ENCODE measurements at regions not wholly inside any gene's neighbourhood (a gene's known extent, or its start where the extent isn't known, plus 50 kb on each side); places are given as distances from the start of the nearest gene placed in this dataset.

DNA sequence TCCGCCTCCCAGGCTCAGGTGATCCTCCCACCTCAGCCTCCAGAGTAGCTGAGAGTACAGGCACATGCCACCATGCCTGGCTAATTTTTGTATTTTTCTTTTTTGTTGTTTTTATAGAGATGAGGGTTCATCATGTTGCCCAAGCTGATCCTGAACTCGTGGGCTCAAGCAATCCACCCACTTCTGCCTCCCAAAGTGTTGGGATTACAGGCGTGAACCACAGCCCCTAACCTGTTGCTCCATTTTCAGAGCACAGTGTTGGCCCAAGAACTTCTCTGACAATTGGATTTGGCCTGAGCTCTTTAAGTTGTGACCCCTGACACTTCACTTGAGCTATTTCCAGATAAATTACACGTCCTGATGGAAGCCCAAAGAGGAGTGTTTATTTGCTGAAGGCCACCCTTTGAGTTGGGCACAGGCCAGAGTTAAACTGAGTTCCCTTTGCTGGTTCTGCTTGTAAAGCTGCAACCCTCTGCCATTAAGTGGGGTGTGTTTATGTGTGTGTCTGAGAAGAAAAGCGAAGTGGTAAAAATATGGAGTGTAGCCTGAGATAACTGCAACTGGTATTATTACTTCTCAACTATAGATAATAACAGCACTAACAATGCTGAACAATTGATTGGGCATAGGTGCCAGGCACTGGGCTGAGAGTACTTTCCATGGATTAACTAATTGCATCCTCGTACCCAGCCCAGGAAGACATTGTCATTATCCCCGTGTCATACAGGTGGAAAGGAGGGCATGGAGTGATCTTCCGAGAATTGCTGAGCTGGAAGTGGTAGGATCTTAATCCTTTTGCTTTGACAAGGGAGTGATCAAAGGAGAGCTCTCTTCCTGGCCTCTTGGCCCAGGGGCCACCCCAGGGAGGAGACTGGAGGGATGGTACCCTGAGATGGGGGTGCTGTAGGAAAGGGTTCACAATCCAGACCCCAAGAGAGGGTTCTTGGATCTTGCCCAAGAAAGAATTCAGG is 91.5 kb upstream of the PROK2 start:
- FAIRE-seq (peak; percentile 14), DNase-seq (ENCODE audit: insufficient read length) (no peak)
- TF ChIP-seq POLR2A (IDR thresholded peaks at IDR 0.05; ENCODE audit: low read depth, low read length) (no peak), POLR2AphosphoS5 (IDR thresholded peaks at IDR 0.05; ENCODE audit: low read depth, low read length) (no peak), TAF1 (IDR thresholded peaks at IDR 0.05; ENCODE audit: borderline replicate concordance, low read depth, low read length) (no peak)

DNA sequence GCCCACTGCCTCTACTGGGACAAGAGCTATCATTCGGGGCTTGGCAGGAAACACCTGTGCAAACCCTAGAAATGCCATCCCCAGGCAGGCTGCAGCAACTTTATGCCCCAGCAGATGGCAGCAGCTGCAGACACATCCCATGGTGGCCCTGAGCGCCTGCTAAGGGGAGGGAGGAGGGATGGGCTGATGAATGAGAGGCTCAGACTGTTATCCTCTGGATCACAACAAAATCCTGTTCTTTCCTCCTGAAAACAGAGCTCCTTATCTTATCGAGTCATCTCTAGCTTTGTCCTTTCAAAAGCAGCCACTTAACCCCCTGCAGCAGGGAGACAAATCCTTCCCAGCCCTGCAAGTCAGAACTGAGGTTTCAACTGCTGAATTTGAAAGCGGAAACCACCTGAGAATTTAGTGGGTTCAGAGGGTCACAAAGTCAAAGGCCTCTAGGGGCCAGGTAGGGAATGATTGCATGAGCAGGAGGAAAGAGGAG is 90.6 kb upstream of the PROK2 start:
- TF ChIP-seq POLR2A (IDR thresholded peaks at IDR 0.05; ENCODE audit: low read depth, low read length) (no peak), POLR2AphosphoS5 (IDR thresholded peaks at IDR 0.05; ENCODE audit: low read depth, low read length) (no peak), TAF1 (IDR thresholded peaks at IDR 0.05; ENCODE audit: borderline replicate concordance, low read depth, low read length) (no peak)
- peak; percentile 96 for FAIRE-seq

DNA sequence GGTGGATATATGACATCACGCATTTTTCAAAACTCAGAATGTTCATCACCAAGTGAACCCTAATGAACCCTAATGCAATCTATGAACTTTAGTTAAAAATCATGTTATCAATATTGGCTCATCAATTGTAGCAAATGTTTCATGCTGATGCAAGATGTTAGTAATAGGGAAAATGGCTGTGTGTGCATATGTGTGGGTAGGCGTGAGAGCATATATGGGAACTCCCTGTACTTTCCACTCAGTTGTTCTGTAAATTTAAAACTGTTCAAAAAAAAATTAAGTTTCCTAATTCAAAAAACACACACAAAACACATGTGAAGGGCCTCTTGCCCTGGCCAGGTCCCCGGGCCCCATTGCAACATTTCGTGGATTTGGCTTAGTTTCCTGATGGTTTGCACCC is 89.7 kb upstream of the PROK2 start:
- FAIRE-seq (no peak), DNase-seq (ENCODE audit: insufficient read length) (no peak)
- TF ChIP-seq POLR2A (IDR thresholded peaks at IDR 0.05; ENCODE audit: low read depth, low read length) (no peak), TAF1 (IDR thresholded peaks at IDR 0.05; ENCODE audit: borderline replicate concordance, low read depth, low read length) (no peak), POLR2AphosphoS5 (IDR thresholded peaks at IDR 0.05; ENCODE audit: low read depth, low read length) (no peak)

More for the DNA sequence above, 90.6 kb upstream of the PROK2 start:
- peak; percentile 46 for DNase-seq (ENCODE audit: insufficient read length)

DNA sequence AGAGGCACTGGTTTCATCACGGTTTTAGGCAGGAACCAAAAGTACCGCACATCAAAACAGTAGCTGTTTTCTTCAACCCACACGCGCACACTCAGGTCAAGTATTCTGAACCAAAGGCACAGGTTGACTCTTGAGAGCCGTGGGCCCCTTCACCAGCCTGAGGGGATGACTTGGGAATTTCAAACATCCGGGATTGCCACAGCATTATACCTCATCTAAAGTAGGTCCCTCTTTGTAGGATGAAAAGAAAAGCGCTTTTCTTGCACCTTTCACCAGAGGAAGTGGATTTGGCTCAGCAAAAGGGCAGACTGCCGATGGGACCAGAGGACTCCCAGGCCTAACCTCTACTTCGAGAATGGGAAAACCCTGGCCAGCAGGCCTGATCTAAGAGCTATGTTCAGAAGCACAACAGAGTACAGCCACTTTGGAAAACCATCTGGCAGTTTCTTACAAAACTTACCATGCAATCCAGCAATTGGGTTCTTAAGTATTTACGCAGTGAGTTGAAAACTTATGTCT is 88.2 kb upstream of the PROK2 start:
- peak; percentile 69 for FAIRE-seq
- TF ChIP-seq POLR2A (IDR thresholded peaks at IDR 0.05; ENCODE audit: low read depth, low read length): no peak
- TF ChIP-seq POLR2AphosphoS5 (IDR thresholded peaks at IDR 0.05; ENCODE audit: low read depth, low read length): no peak
- no peak for TF ChIP-seq TAF1 (IDR thresholded peaks at IDR 0.05; ENCODE audit: borderline replicate concordance, low read depth, low read length)
- DNase-seq (ENCODE audit: insufficient read length): no peak

DNA sequence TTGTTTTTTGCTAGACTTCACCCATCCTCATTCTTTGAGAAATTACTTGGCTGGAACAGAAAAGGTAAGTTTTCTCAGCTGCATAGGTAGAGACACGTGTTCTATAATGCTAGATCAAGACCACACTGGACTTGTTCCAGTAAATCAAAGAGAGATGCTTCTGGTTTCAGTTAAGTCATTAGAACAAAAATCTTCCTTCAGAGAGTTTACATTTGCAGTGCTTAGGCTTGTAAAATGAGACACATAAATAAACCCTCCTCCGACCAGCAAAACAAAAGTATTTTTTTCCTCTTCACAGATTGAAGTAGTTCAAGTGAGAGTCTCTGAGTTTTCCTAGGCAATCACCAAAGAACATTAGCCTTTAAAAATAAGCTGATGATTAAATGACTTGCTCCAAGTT is 87.3 kb upstream of the PROK2 start:
- FAIRE-seq (peak; percentile 79), DNase-seq (ENCODE audit: insufficient read length) (no peak)
- no peak for TF ChIP-seq TAF1 (IDR thresholded peaks at IDR 0.05; ENCODE audit: borderline replicate concordance, low read depth, low read length)

DNA sequence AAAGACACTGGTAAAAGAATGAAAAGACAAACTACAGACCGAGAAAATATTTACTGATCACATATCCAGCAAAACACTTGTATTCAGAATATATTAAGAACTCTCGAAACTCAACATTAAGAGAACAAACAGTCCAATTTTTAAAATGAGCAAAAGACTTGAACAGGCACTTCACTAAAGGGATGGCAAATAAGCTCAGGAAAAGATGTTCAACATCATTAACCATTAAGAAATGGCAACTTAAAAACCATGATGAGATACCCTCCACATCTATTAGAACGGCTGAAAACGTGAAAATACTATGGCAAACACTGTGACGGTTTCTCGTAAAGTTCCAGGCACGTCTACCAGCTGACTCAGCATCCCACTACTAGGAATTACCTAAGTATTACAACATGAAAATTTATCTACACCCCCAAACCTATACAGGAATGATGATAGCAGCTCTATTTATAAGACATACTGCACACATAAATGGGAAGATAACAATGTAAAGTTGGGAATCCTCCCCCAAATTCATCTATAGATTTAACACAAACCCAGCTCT is 86.1 kb upstream of the PROK2 start:
- TF ChIP-seq POLR2AphosphoS5 (IDR thresholded peaks at IDR 0.05; ENCODE audit: low read depth, low read length): no peak
- TF ChIP-seq POLR2A (IDR thresholded peaks at IDR 0.05; ENCODE audit: low read depth, low read length): no peak
- FAIRE-seq: no peak

DNA sequence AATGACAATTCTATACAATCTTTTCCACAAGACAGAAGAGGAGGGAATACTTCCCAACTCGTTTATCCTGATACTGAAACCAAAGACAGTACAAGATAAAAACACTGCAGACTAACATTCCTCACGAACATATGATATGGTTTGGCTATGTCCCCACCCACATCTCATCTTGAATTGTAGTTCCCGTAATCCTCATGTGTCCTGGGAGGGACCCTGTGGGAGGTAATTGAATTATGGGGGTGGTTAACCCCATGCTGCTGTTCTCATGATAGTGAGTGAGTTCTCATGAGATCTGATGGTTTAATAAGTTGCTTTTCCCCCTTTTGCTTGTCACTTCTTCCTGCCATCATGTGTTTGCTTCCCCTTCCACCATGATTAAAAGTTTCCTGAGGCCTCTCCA is 83.9 kb upstream of the PROK2 start:
- TF ChIP-seq POLR2AphosphoS5 (IDR thresholded peaks at IDR 0.05; ENCODE audit: low read depth, low read length): no peak
- no peak for TF ChIP-seq POLR2A (IDR thresholded peaks at IDR 0.05; ENCODE audit: low read depth, low read length)
- no peak for TF ChIP-seq TAF1 (IDR thresholded peaks at IDR 0.05; ENCODE audit: borderline replicate concordance, low read depth, low read length)
- DNase-seq (ENCODE audit: insufficient read length): no peak
- FAIRE-seq: no peak

More for the DNA sequence above, 86.1 kb upstream of the PROK2 start:
- DNase-seq (ENCODE audit: insufficient read length): no peak

DNA sequence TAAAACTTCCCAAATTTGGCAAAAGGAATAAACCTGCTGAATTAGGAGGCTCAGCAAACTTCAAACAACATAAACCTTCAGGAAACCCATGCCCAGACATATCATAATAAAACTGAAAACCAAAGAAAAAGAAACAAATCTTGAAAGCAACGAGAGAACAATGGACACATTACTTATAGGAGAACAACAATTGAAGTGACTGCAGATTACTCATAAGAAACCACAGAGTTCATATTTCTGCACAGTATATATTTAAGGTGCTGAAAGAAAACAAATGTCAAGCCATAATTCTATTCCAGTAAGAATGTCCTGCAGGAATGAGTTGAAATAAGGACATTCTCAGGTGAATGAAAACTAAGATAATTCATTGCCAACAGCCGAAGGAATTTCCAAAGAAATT is 80.8 kb upstream of the PROK2 start:
- TF ChIP-seq TAF1 (IDR thresholded peaks at IDR 0.05; ENCODE audit: borderline replicate concordance, low read depth, low read length): no peak
- no peak for TF ChIP-seq POLR2AphosphoS5 (IDR thresholded peaks at IDR 0.05; ENCODE audit: low read depth, low read length)
- TF ChIP-seq POLR2A (IDR thresholded peaks at IDR 0.05; ENCODE audit: low read depth, low read length): no peak
- no peak for FAIRE-seq

DNA sequence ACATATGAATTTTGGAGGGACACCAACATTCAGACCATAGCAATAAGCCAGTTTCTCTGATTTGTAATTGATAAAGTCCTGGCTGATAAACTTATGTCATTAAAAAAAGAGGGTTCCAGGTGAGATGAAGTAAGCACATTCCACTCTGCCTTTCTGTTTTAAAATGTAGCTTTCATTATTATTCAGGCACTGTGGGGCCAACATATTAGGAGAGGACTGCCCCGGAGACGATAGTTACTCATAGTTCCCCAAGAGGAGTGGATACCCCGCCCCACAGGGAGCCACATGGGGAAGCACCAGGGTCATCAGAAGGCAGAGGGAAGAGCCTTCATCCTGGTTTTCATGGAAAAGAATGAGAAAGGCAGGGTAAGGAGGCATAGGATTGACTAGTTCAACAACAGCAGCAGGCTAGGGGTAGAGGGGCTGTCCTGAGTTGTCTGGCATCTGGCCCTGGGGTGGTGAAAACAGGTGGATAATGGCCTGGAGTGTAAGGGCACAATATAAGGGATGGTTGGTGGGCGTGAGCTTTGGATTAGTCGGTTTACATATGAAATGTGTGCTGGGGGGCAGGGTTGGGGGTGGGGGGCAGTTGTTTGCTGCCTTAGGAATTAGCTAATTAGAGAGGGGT is 78.7 kb upstream of the PROK2 start:
- FAIRE-seq (no peak), DNase-seq (ENCODE audit: insufficient read length) (no peak)
- TF ChIP-seq TAF1 (IDR thresholded peaks at IDR 0.05; ENCODE audit: borderline replicate concordance, low read depth, low read length) (no peak), POLR2AphosphoS5 (IDR thresholded peaks at IDR 0.05; ENCODE audit: low read depth, low read length) (no peak), POLR2A (IDR thresholded peaks at IDR 0.05; ENCODE audit: low read depth, low read length) (no peak)

More for the DNA sequence above, 80.8 kb upstream of the PROK2 start:
- no peak for DNase-seq (ENCODE audit: insufficient read length)

DNA sequence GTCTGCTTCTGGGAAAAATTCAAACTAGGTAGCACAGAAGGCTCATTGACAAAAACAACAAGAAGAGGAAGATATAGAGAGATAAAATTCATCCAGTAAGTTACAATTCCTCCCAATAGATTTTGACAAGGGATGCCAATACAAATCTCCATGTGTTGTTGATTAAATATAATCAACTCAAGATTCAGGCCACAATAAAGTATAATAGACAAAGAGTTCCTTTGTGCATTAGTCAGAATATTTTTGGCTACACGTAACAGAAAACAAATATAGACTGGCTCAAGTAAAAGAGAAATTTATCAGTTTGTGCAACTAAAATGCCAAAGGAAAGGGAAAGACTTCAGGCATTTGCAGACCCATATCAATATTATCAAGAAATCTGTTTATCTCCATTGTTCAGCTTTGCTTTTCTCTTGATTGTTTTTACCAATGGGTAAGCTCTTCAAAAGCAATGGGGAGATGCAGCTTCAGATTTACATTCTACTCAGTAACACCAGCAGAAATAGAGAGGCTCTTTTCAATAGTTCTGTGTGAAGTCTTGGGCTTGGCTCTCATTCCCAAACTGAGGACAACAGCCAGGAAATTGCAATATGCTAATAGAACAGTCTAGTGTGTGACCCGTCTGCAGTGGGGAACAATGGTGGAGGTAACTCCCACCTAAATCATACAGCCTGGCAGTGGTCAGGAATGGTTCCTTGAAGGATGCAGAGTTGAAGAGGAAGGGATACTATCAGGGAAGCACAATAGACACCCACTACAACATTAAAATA is 77.6 kb upstream of the PROK2 start:
- no peak for FAIRE-seq
- no peak for DNase-seq (ENCODE audit: insufficient read length)
- TF ChIP-seq POLR2A (IDR thresholded peaks at IDR 0.05; ENCODE audit: low read depth, low read length): no peak
- TF ChIP-seq POLR2AphosphoS5 (IDR thresholded peaks at IDR 0.05; ENCODE audit: low read depth, low read length): no peak
- TF ChIP-seq TAF1 (IDR thresholded peaks at IDR 0.05; ENCODE audit: borderline replicate concordance, low read depth, low read length): no peak

DNA sequence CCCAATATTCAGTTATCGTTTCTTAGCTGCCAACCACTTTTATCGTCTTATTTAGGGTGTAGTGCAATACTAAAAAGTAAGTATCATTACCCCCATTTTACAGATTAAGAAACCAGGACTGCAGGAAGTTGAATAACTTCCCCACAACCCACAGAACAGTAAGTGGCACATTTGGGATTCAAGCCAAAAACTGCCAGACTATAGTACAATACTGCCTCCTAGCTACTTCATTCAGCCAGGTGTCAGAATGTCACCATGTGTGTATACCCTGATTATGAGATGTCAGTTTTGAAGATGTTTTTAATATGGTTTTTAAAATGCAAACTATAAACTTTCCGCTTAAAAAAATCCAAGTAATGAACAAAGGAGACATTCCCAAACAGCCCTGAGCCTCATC is 74.2 kb upstream of the PROK2 start:
- FAIRE-seq (no peak), DNase-seq (ENCODE audit: insufficient read length) (no peak)
- TF ChIP-seq POLR2A (IDR thresholded peaks at IDR 0.05; ENCODE audit: low read depth, low read length) (no peak), TAF1 (IDR thresholded peaks at IDR 0.05; ENCODE audit: borderline replicate concordance, low read depth, low read length) (no peak), POLR2AphosphoS5 (IDR thresholded peaks at IDR 0.05; ENCODE audit: low read depth, low read length) (no peak)
